ENCODE measurements at regions not wholly inside any gene's neighbourhood (a gene's known extent, or its start where the extent isn't known, plus 50 kb on each side); places are given as distances from the start of the nearest gene placed in this dataset.

GRCh38 chr6:122223251-122223650, 176.2 kb upstream of the HSF2 start:
- no peak for TF ChIP-seq EZH2 (IDR thresholded peaks at IDR 0.05; ENCODE audit: borderline replicate concordance, low read length)
- TF ChIP-seq CTCF (conservative IDR thresholded peaks at IDR 0.05 in 1 of 2, IDR thresholded peaks at IDR 0.05 in 1 of 2; ENCODE audit: extremely low read depth in 1 of 2, insufficient read depth in 1 of 2, low read depth in 1 of 2, low read length in 2 of 2): no peak
